BE2C (cell line): ENCODE measurements at regions not wholly inside any gene's neighbourhood (a gene's known extent, or its start where the extent isn't known, plus 50 kb on each side); places are given as distances from the start of the nearest gene placed in this dataset.
A peak's percentile ranks its signal among the peaks of the same experiment; 100 is the strongest.

ENCODE experiments used
- DNase-seq: peaks from one replicate; pipeline ENCODE4 v3.0.0-alpha.2; 2020
- H3K27me3 ChIP-seq: fragments of 250-450 bp; sonication (Bioruptor Pico); 2 replicates; pipeline ENCODE4 v1.5.1; 2020; ENCODE audit warnings: mild to moderate bottlenecking
- H3K36me3 ChIP-seq: fragments of 250-450 bp; sonication (Bioruptor Pico); 2 replicates; pipeline ENCODE4 v1.5.1; 2020; ENCODE audit warnings: mild to moderate bottlenecking
- H3K4me1 ChIP-seq: fragments of 250-450 bp; sonication (Bioruptor Pico); 2 replicates; pipeline ENCODE4 v1.5.1; 2020
- H3K4me3 ChIP-seq: 2 replicates; pipeline ENCODE4 v1.5.1; 2011; ENCODE audit warnings: low read depth, low read length
- H3K9me3 ChIP-seq: fragments of 250-450 bp; sonication (Bioruptor Pico); 2 replicates; pipeline ENCODE4 v1.5.1; 2020
- CTCF ChIP-seq: IDR thresholded peaks from 2 replicates; pipeline ENCODE4 v1.5.1; 2012; ENCODE audit warnings: mild to moderate bottlenecking, low read depth, low read length

GRCh38 chr10:23694921-23695824 lies 256.3 kb downstream of the OTUD1 start:
- Histone ChIP-seq H3K9me3 (no peaks in the 10 kb centered on the region), H3K4me1 (no peaks in the 10 kb centered on the region), H3K36me3 (no peaks in the 10 kb centered on the region), H3K4me3 (no peak overlapping the region), H3K27me3 (peaks cover 17% of the 10 kb centered on the region)
- DNase-seq, result no peak
- no peak for TF ChIP-seq CTCF

- Histone ChIP-seq H3K4me3 (no peak overlapping the region), H3K27me3 (peaks cover 17% of the 10 kb centered on the region), H3K36me3 (no peaks in the 10 kb centered on the region), H3K4me1 (no peaks in the 10 kb centered on the region), H3K9me3 (no peaks in the 10 kb centered on the region)
- DNase-seq, result no peak
- TF ChIP-seq CTCF, result no peak
Observed at GRCh38 chr10:23695825-23696420, 257.0 kb downstream of the OTUD1 start.

GRCh38 chr10:23696476-23696875 lies 257.6 kb downstream of the OTUD1 start:
- Histone ChIP-seq H3K9me3 (no peaks in the 10 kb centered on the region), H3K4me1 (no peaks in the 10 kb centered on the region), H3K4me3 (no peak overlapping the region), H3K36me3 (no peaks in the 10 kb centered on the region), H3K27me3 (peaks cover 17% of the 10 kb centered on the region)
- no peak for TF ChIP-seq CTCF
- no peak for DNase-seq

GRCh38 chr10:23702977-23703414 lies 264.1 kb downstream of the OTUD1 start:
- TF ChIP-seq CTCF, result peak; percentile 65
- peak; percentile 53 for DNase-seq
- H3K9me3 ChIP-seq, result no peaks in the 10 kb centered on the region
- H3K36me3 ChIP-seq, result no peaks in the 10 kb centered on the region
- H3K4me1 ChIP-seq, result no peaks in the 10 kb centered on the region
- no peaks in the 10 kb centered on the region for H3K27me3 ChIP-seq
- H3K4me3 ChIP-seq, result no peak overlapping the region

GRCh38 chr10:23715363-23715762 lies 276.5 kb downstream of the OTUD1 start:
- no peaks in the 10 kb centered on the region for H3K9me3 ChIP-seq
- no peak overlapping the region for H3K4me3 ChIP-seq
- no peaks in the 10 kb centered on the region for H3K27me3 ChIP-seq
- DNase-seq, result no peak
- H3K4me1 ChIP-seq, result no peaks in the 10 kb centered on the region
- no peaks in the 10 kb centered on the region for H3K36me3 ChIP-seq
- no peak for TF ChIP-seq CTCF

- Histone ChIP-seq H3K4me1 (no peaks in the 10 kb centered on the region), H3K4me3 (no peak overlapping the region), H3K9me3 (no peaks in the 10 kb centered on the region), H3K27me3 (no peaks in the 10 kb centered on the region), H3K36me3 (no peaks in the 10 kb centered on the region)
- TF ChIP-seq CTCF, result no peak
- no peak for DNase-seq
Observed at GRCh38 chr10:23717913-23718312, 279.0 kb downstream of the OTUD1 start.
